Gastroesophageal sphincter (tissue), 4 donors: ENCODE measurements at regions not wholly inside any gene's neighbourhood (a gene's known extent, or its start where the extent isn't known, plus 50 kb on each side); places are given as distances from the start of the nearest gene placed in this dataset.
"Not testable (repeated sequence)": the region's sequence is repeated elsewhere in the genome, so short reads cannot be mapped to it uniquely, and the experiment has no call there.

ENCODE experiments used
- ATAC-seq: fragments of 150-250 bp; one replicate; pipeline ENCODE4 v1.9.1; 2016; ENCODE audit warnings: mild to moderate bottlenecking, moderate library complexity
- H3K27ac ChIP-seq, 4 donors: fragments of 200-600 bp; sonication (generic) in 3 of 4; 1 replicate in 3 of 4; 2 replicates in 1 of 4; pipeline ENCODE4 v1.5.1; 2016 to 2019
- H3K27me3 ChIP-seq: fragments of 200-600 bp; sonication (generic); one replicate; pipeline ENCODE4 v1.5.1; 2019
- H3K36me3 ChIP-seq, 2 donors: fragments of 200-600 bp; sonication (generic); one replicate each; pipeline ENCODE4 v1.5.1; 2019; ENCODE audit warnings: control low read depth in 1 of 2
- H3K4me1 ChIP-seq, 3 donors: fragments of 200-600 bp; sonication (generic); 1 replicate in 2 of 3; 2 replicates in 1 of 3; pipeline ENCODE4 v1.5.1; 2016 to 2019; ENCODE audit warnings: control low read depth in 2 of 3
- H3K4me3 ChIP-seq, 2 donors: fragments of 200-600 bp; sonication (generic); one replicate each; pipeline ENCODE4 v1.5.1; 2019; ENCODE audit warnings: mild to moderate bottlenecking in 1 of 2, moderate library complexity in 1 of 2
- H3K9me3 ChIP-seq, 3 donors: fragments of 200-600 bp; sonication (generic); one replicate each; pipeline ENCODE4 v1.5.1; 2017 to 2019; ENCODE audit warnings: control low read depth in 2 of 3
- CTCF ChIP-seq, 4 experiments: fragments of 200-600 bp in 2 of 4; fragments of 450-650 bp in 2 of 4; sonication (generic) in 1 of 4; IDR thresholded peaks; one replicate each; pipeline ENCODE4 v1.5.1; 2017 to 2019; ENCODE audit warnings: antibody characterized with exemption in 4 of 4, mild to moderate bottlenecking in 2 of 4, moderate library complexity in 2 of 4
- EP300 ChIP-seq: sonication (generic); formaldehyde crosslinking; IDR thresholded peaks from one replicate; pipeline ENCODE4 v1.6.1; 2017; ENCODE audit warnings: antibody characterized with exemption, mild to moderate bottlenecking
- POLR2A ChIP-seq, 2 donors: fragments of 450-650 bp; IDR thresholded peaks; one replicate each; pipeline ENCODE4 v1.6.1; 2017; ENCODE audit warnings: antibody characterized with exemption in 2 of 2, mild to moderate bottlenecking in 2 of 2, moderate library complexity in 1 of 2
- POLR2AphosphoS5 ChIP-seq: sonication (generic); formaldehyde crosslinking; IDR thresholded peaks from one replicate; pipeline ENCODE4 v1.6.1; 2017; ENCODE audit warnings: antibody characterized with exemption
- WGBS, 2 donors: methylation state at CpG; one replicate each; pipeline ENCODE4 v1.1.5; 2018; ENCODE audit warnings: low coverage in 1 of 2; 5-methylcytosine and 5-hydroxymethylcytosine counted together

GRCh38 chr3:56951366-56951765 is 109.1 kb upstream of the SPATA12 start:
- peaks cover 0 to 5% (median 0%) of the 10 kb centered on the region in 3 donors for H3K4me1 ChIP-seq
- H3K27ac ChIP-seq: no peak overlapping the region
- no peak for ATAC-seq
- no peaks in the 10 kb centered on the region for H3K27me3 ChIP-seq
- H3K9me3 ChIP-seq: peaks cover 0 to 7% (median 0%) of the 10 kb centered on the region in 3 donors
- TF ChIP-seq POLR2AphosphoS5 (no peak), POLR2A (IDR thresholded peaks at IDR 0.05) (no peak), EP300 (no peak), CTCF (IDR thresholded peaks at IDR 0.05) (no peak)
- no peaks in the 10 kb centered on the region for H3K36me3 ChIP-seq
- no peak overlapping the region for H3K4me3 ChIP-seq
- 53 to 65% methylated on average over 1 of the region's 1 CpG for WGBS, 2 donors

DNA sequence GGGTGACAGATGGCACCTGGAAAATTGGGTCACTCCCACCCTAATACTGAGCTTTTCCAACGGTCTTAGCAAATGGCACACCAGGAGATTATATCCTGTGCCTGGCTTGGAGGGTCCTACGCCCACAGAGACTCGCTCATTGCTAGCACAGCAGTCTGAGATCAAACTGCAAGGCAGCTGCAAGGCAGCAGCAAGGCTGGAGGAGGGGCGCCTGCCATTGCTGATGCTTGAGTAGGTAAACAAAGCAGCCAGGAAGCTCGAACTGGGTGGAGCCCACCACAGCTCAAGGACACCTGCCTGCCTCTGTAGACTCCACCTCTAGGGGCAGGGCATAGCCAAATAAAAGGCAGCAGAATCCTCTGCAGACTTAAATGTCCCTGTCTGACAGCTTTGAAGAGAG is 115.1 kb upstream of the SPATA12 start:
- not testable (repeated sequence) for H3K27me3 ChIP-seq, H3K27ac ChIP-seq, ATAC-seq, H3K4me3 ChIP-seq, H3K36me3 ChIP-seq, H3K4me1 ChIP-seq
- peaks cover 0 to 22% (median 0%) of the 10 kb centered on the region in 3 donors for H3K9me3 ChIP-seq
- 100% methylated on average over 1 of the region's 5 CpGs; no CpG with 5 or more reads in 1 of the 2 donors for WGBS, 2 donors

DNA sequence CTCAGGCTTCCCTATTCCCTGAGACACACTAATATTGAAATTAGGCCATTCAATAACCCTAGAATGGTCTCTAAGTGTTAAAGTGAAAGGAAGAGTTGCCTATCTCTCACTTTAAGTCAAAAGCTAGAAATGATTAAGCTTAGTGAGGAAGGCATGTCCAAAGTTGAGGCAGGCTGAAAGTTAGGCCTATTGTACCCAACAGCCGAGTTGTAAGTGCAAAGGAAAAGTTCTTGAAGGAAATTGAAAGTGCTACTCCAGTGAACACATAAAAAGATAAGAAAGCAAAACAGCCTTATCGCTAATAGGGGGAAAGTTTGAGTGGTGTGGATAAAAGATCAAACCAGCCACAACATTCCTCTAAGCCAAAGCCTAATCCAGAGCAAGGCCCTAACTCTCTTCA is 117.9 kb upstream of the SPATA12 start:
- TF ChIP-seq CTCF (IDR thresholded peaks at IDR 0.05) (no peak), EP300 (no peak), POLR2AphosphoS5 (no peak), POLR2A (IDR thresholded peaks at IDR 0.05) (no peak)
- Histone ChIP-seq H3K27me3 (no peaks in the 10 kb centered on the region), H3K4me1 (no peaks in the 10 kb centered on the region), H3K36me3 (peaks cover 0 to 4% of the 10 kb centered on the region in 2 donors), H3K27ac (no peak overlapping the region), H3K9me3 (peaks cover 0 to 22% (median 0%) of the 10 kb centered on the region in 3 donors), H3K4me3 (no peak overlapping the region)
- WGBS, 2 donors: 90 to 96% methylated on average over 2 of the region's 2 CpGs
- no peak for ATAC-seq

- H3K27me3 ChIP-seq: no peaks in the 10 kb centered on the region
- TF ChIP-seq EP300: no peak
- no peak for TF ChIP-seq CTCF (IDR thresholded peaks at IDR 0.05)
- no peak for TF ChIP-seq POLR2AphosphoS5
- TF ChIP-seq POLR2A (IDR thresholded peaks at IDR 0.05): no peak
- no peak for ATAC-seq
- no peak overlapping the region for H3K27ac ChIP-seq
- H3K9me3 ChIP-seq: peaks cover 0 to 11% (median 0%) of the 10 kb centered on the region in 3 donors
- 100% methylated on average over 3 of the region's 4 CpGs; no CpG with 5 or more reads in 1 of the 2 donors for WGBS, 2 donors
- peaks cover 0 to 4% of the 10 kb centered on the region in 2 donors for H3K36me3 ChIP-seq
- H3K4me3 ChIP-seq: no peak overlapping the region
- no peaks in the 10 kb centered on the region for H3K4me1 ChIP-seq
Observed at GRCh38 chr3:56940976-56941375, 119.5 kb upstream of the SPATA12 start.

DNA sequence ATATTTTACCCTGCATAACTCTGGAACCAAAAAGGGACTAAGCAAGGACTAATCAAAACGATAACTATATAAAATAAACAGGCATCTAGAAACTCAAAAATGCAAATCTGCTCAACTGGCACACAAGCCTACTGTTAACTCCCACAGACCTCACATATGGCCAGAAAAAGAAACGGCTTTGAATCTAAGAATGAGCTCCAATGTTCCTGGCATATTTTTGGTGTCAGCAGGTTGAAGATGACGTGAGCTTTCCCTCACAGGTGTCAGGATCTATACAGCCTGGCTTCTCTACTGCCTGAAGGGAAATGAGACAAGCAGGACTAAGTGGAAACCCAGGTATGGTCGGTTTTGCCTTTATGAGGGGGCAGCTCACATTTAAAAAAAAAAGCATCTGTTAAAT is 120.1 kb upstream of the SPATA12 start:
- WGBS, 2 donors: 45 to 77% methylated on average over 3 to 4 of the region's 4 CpGs
- H3K27me3 ChIP-seq: no peaks in the 10 kb centered on the region
- no peak for TF ChIP-seq CTCF (IDR thresholded peaks at IDR 0.05)
- TF ChIP-seq POLR2A (IDR thresholded peaks at IDR 0.05): no peak
- no peak for TF ChIP-seq POLR2AphosphoS5
- no peak for TF ChIP-seq EP300
- H3K4me3 ChIP-seq: no peak overlapping the region
- H3K36me3 ChIP-seq: peaks cover 0 to 4% of the 10 kb centered on the region in 2 donors
- no peak overlapping the region for H3K27ac ChIP-seq
- H3K4me1 ChIP-seq: no peaks in the 10 kb centered on the region
- peaks cover 0 to 4% (median 0%) of the 10 kb centered on the region in 3 donors for H3K9me3 ChIP-seq
- no peak for ATAC-seq
